WTC11 (cell line): ENCODE measurements at regions not wholly inside any gene's neighbourhood (a gene's known extent, or its start where the extent isn't known, plus 50 kb on each side); places are given as distances from the start of the nearest gene placed in this dataset.

ENCODE experiments used
- ATAC-seq: fragments of 200-7000 bp; cut with Tn5 transposase; 2 replicates; pipeline ENCODE4 v1.10.0; 2021; ENCODE audit warnings: mild to moderate bottlenecking, moderate library complexity
- CTCF ChIA-PET: fragments of 300-600 bp; sonication (Branson Sonifier 250); formaldehyde crosslinking; loops from one replicate; lab custom pipeline; 2021; ENCODE audit warnings: antibody characterized with exemption; lab: Charles Lee
- POLR2A ChIA-PET: fragments of 350-600 bp; sonication (Branson Sonifier 250); formaldehyde crosslinking; loops from one replicate; lab custom pipeline; 2021; ENCODE audit warnings: antibody characterized with exemption; lab: Charles Lee
- DNase-seq: peaks from one replicate; pipeline ENCODE4 v3.0.0; 2021; ENCODE audit warnings: low spot score
- H3K27ac Mint-ChIP-seq: 2 replicates; pipeline ENCODE4 v1.8.0; 2021; ENCODE audit warnings: mixed read lengths
- H3K27me3 Mint-ChIP-seq: 2 replicates; pipeline ENCODE4 v1.8.0; 2021; ENCODE audit warnings: low read depth, mild to moderate bottlenecking, moderate library complexity, mixed read lengths
- H3K36me3 Mint-ChIP-seq: 2 replicates; pipeline ENCODE4 v1.8.0; 2021; ENCODE audit warnings: mixed read lengths
- H3K4me1 Mint-ChIP-seq: 2 replicates; pipeline ENCODE4 v1.8.0; 2022; ENCODE audit warnings: mixed read lengths
- H3K4me3 Mint-ChIP-seq: 2 replicates; pipeline ENCODE4 v1.8.0; 2021; ENCODE audit warnings: mild to moderate bottlenecking, moderate library complexity, mixed read lengths
- H3K9me3 Mint-ChIP-seq: 2 replicates; pipeline ENCODE4 v1.8.0; 2021; ENCODE audit warnings: mixed read lengths
- ATF1 ChIP-seq: sonication (generic); formaldehyde crosslinking; IDR thresholded peaks from 2 replicates; pipeline ENCODE4 v1.8.1; 2023; ENCODE audit warnings: mild to moderate bottlenecking, moderate library complexity, missing genetic modification reagents
- CBFB ChIP-seq: sonication (generic); formaldehyde crosslinking; IDR thresholded peaks from 2 replicates; pipeline ENCODE4 v1.8.1; 2022; ENCODE audit warnings: mild to moderate bottlenecking, low read depth, missing genetic modification reagents
- CREB1 ChIP-seq: sonication (generic); formaldehyde crosslinking; IDR thresholded peaks from 2 replicates; pipeline ENCODE4 v1.8.0; 2023; ENCODE audit warnings: mild to moderate bottlenecking, missing genetic modification reagents
- NFATC4 ChIP-seq: fragments of 250-450 bp; sonication (Bioruptor Pico); IDR thresholded peaks from 2 replicates; pipeline ENCODE4 v1.9.0; 2021; ENCODE audit warnings: mild to moderate bottlenecking
- NFYB ChIP-seq: sonication (generic); formaldehyde crosslinking; conservative IDR thresholded peaks from 2 replicates; pipeline ENCODE4 v1.8.0; 2022; ENCODE audit warnings: low read depth, missing genetic modification reagents
- RORB ChIP-seq: fragments of 250-450 bp; sonication (Bioruptor Pico); IDR thresholded peaks from 2 replicates; pipeline ENCODE4 v1.9.0; 2021; ENCODE audit warnings: mild to moderate bottlenecking
- SMAD3 ChIP-seq: sonication (generic); formaldehyde crosslinking; IDR thresholded peaks from 2 replicates; pipeline ENCODE4 v1.8.0; 2022; ENCODE audit warnings: missing genetic modification reagents, mild to moderate bottlenecking, borderline replicate concordance
- SOX15 ChIP-seq: fragments of 250-450 bp; sonication (Bioruptor Pico); IDR thresholded peaks from 2 replicates; pipeline ENCODE4 v1.9.0; 2021; ENCODE audit warnings: mild to moderate bottlenecking
- TEAD1 ChIP-seq: sonication (generic); formaldehyde crosslinking; IDR thresholded peaks from 2 replicates; pipeline ENCODE4 v1.8.0; 2022; ENCODE audit warnings: mild to moderate bottlenecking, missing genetic modification reagents
- ZNF121 ChIP-seq: sonication (generic); formaldehyde crosslinking; IDR thresholded peaks from 2 replicates; pipeline ENCODE4 v1.8.0; 2023; ENCODE audit warnings: missing genetic modification reagents
- ZNF416 ChIP-seq: fragments of 250-450 bp; sonication (Bioruptor Pico); IDR thresholded peaks from 2 replicates; pipeline ENCODE4 v1.9.0; 2021; ENCODE audit warnings: mild to moderate bottlenecking, inconsistent platforms
- TF ChIP-seq, protein P1 (sequence below): sonication (generic); formaldehyde crosslinking; IDR thresholded peaks from 2 replicates; pipeline ENCODE4 v1.8.1; 2022; ENCODE audit warnings: mild to moderate bottlenecking, missing genetic modification reagents, moderate library complexity, borderline replicate concordance
- TF ChIP-seq, protein P2 (sequence below): sonication (generic); formaldehyde crosslinking; IDR thresholded peaks from 2 replicates; pipeline ENCODE4 v1.8.1; 2022; ENCODE audit warnings: low read depth, mild to moderate bottlenecking, moderate library complexity, missing genetic modification reagents, borderline replicate concordance
- TF ChIP-seq, protein P3 (sequence below): sonication (generic); formaldehyde crosslinking; IDR thresholded peaks from 2 replicates; pipeline ENCODE4 v1.8.1; 2023; ENCODE audit warnings: mild to moderate bottlenecking, missing genetic modification reagents, moderate library complexity
- TF ChIP-seq, protein P4 (sequence below): fragments of 250-450 bp; sonication (Bioruptor Pico); IDR thresholded peaks from 2 replicates; pipeline ENCODE4 v2.1.2; 2022; ENCODE audit warnings: mild to moderate bottlenecking, moderate library complexity
- TF ChIP-seq, protein P5 (sequence below): fragments of 250-450 bp; sonication (Bioruptor Pico); IDR thresholded peaks from 2 replicates; pipeline ENCODE4 v1.9.0; 2021; ENCODE audit warnings: mild to moderate bottlenecking
- TF ChIP-seq, protein P6 (sequence below): sonication (generic); formaldehyde crosslinking; IDR thresholded peaks from 2 replicates; pipeline ENCODE4 v1.8.1; 2023; ENCODE audit warnings: mild to moderate bottlenecking, missing genetic modification reagents, moderate library complexity
- TF ChIP-seq, protein P7 (sequence below): sonication (generic); formaldehyde crosslinking; IDR thresholded peaks from 2 replicates; pipeline ENCODE4 v1.8.0; 2022; ENCODE audit warnings: mild to moderate bottlenecking, missing genetic modification reagents
- TF ChIP-seq, protein P8 (sequence below): sonication (generic); formaldehyde crosslinking; conservative IDR thresholded peaks from 2 replicates; pipeline ENCODE4 v1.8.1; 2022; ENCODE audit warnings: mild to moderate bottlenecking, missing genetic modification reagents

DNA sequence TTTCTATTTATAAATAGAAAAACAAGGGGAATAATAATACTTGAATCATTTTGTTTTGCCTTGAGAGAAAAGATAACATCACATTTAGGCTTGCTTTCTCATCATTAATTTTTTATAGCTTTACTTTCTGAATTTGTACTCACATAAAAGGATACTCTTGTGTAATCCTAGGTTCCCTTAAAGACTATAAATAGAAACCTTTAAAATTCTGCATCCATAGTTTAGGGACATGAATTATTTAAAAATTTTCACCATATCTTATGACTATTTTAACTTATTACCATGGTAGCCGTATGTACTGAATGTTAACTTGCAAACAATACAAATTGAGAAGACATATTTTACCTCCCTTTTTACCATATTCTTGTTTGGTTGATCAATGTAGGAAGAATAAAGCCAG lies 143.5 kb upstream of the CWC22 start:
- CTCF ChIA-PET = no interaction called here
- Mint-ChIP-seq H3K4me3 (no peak overlapping the region), H3K4me1 (peaks cover 31% of the 10 kb centered on the region), H3K27ac (no peak overlapping the region), H3K9me3 (peaks cover 6% of the 10 kb centered on the region; the same call in 1 of the 2 replicates), H3K27me3 (no peaks in the 10 kb centered on the region)
- no peak for ATAC-seq
- TF ChIP-seq, protein P1, sequence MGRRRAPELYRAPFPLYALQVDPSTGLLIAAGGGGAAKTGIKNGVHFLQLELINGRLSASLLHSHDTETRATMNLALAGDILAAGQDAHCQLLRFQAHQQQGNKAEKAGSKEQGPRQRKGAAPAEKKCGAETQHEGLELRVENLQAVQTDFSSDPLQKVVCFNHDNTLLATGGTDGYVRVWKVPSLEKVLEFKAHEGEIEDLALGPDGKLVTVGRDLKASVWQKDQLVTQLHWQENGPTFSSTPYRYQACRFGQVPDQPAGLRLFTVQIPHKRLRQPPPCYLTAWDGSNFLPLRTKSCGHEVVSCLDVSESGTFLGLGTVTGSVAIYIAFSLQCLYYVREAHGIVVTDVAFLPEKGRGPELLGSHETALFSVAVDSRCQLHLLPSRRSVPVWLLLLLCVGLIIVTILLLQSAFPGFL (CRISPR knock-in tag) = no peak
- no peak for TF ChIP-seq ZNF416
- TF ChIP-seq SMAD3 = no peak
- no peak for TF ChIP-seq SOX15 (CRISPR knock-in tag)
- no peak for TF ChIP-seq ZNF121 (CRISPR knock-in tag)
- TF ChIP-seq, protein P2, sequence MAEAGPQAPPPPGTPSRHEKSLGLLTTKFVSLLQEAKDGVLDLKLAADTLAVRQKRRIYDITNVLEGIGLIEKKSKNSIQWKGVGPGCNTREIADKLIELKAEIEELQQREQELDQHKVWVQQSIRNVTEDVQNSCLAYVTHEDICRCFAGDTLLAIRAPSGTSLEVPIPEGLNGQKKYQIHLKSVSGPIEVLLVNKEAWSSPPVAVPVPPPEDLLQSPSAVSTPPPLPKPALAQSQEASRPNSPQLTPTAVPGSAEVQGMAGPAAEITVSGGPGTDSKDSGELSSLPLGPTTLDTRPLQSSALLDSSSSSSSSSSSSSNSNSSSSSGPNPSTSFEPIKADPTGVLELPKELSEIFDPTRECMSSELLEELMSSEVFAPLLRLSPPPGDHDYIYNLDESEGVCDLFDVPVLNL (CRISPR knock-in tag) = no peak
- TF ChIP-seq, protein P3, sequence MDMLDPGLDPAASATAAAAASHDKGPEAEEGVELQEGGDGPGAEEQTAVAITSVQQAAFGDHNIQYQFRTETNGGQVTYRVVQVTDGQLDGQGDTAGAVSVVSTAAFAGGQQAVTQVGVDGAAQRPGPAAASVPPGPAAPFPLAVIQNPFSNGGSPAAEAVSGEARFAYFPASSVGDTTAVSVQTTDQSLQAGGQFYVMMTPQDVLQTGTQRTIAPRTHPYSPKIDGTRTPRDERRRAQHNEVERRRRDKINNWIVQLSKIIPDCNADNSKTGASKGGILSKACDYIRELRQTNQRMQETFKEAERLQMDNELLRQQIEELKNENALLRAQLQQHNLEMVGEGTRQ (CRISPR knock-in tag) = no peak
- TF ChIP-seq NFYB (CRISPR knock-in tag) = no peak
- no peak for TF ChIP-seq CREB1
- no peak for TF ChIP-seq ATF1 (CRISPR knock-in tag)
- TF ChIP-seq NFATC4 (CRISPR knock-in tag) = no peak
- TF ChIP-seq, protein P4, sequence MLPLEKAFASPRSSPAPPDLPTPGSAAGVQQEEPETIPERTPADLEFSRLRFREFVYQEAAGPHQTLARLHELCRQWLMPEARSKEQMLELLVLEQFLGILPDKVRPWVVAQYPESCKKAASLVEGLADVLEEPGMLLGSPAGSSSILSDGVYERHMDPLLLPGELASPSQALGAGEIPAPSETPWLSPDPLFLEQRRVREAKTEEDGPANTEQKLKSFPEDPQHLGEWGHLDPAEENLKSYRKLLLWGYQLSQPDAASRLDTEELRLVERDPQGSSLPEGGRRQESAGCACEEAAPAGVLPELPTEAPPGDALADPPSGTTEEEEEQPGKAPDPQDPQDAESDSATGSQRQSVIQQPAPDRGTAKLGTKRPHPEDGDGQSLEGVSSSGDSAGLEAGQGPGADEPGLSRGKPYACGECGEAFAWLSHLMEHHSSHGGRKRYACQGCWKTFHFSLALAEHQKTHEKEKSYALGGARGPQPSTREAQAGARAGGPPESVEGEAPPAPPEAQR = no peak
- TF ChIP-seq TEAD1 (CRISPR knock-in tag) = no peak
- TF ChIP-seq, protein P5, sequence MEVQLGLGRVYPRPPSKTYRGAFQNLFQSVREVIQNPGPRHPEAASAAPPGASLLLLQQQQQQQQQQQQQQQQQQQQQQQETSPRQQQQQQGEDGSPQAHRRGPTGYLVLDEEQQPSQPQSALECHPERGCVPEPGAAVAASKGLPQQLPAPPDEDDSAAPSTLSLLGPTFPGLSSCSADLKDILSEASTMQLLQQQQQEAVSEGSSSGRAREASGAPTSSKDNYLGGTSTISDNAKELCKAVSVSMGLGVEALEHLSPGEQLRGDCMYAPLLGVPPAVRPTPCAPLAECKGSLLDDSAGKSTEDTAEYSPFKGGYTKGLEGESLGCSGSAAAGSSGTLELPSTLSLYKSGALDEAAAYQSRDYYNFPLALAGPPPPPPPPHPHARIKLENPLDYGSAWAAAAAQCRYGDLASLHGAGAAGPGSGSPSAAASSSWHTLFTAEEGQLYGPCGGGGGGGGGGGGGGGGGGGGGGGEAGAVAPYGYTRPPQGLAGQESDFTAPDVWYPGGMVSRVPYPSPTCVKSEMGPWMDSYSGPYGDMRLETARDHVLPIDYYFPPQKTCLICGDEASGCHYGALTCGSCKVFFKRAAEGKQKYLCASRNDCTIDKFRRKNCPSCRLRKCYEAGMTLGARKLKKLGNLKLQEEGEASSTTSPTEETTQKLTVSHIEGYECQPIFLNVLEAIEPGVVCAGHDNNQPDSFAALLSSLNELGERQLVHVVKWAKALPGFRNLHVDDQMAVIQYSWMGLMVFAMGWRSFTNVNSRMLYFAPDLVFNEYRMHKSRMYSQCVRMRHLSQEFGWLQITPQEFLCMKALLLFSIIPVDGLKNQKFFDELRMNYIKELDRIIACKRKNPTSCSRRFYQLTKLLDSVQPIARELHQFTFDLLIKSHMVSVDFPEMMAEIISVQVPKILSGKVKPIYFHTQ (CRISPR knock-in tag) = no peak
- TF ChIP-seq RORB (CRISPR knock-in tag) = no peak
- TF ChIP-seq CBFB (CRISPR knock-in tag) = no peak
- TF ChIP-seq, protein P6, sequence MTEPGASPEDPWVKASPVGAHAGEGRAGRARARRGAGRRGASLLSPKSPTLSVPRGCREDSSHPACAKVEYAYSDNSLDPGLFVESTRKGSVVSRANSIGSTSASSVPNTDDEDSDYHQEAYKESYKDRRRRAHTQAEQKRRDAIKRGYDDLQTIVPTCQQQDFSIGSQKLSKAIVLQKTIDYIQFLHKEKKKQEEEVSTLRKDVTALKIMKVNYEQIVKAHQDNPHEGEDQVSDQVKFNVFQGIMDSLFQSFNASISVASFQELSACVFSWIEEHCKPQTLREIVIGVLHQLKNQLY (CRISPR knock-in tag) = no peak
- TF ChIP-seq, protein P7, sequence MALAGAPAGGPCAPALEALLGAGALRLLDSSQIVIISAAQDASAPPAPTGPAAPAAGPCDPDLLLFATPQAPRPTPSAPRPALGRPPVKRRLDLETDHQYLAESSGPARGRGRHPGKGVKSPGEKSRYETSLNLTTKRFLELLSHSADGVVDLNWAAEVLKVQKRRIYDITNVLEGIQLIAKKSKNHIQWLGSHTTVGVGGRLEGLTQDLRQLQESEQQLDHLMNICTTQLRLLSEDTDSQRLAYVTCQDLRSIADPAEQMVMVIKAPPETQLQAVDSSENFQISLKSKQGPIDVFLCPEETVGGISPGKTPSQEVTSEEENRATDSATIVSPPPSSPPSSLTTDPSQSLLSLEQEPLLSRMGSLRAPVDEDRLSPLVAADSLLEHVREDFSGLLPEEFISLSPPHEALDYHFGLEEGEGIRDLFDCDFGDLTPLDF (CRISPR knock-in tag) = no peak
- TF ChIP-seq, protein P8, sequence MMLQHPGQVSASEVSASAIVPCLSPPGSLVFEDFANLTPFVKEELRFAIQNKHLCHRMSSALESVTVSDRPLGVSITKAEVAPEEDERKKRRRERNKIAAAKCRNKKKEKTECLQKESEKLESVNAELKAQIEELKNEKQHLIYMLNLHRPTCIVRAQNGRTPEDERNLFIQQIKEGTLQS (CRISPR knock-in tag) = no peak
- TF ChIP-seq, all 79 proteins: peak for 0
- DNase-seq = no peak
- no peaks in the 10 kb centered on the region for H3K36me3 Mint-ChIP-seq
- POLR2A ChIA-PET = no interaction called here
